ENCODE measurements at regions not wholly inside any gene's neighbourhood (a gene's known extent, or its start where the extent isn't known, plus 50 kb on each side); places are given as distances from the start of the nearest gene placed in this dataset.

DNA sequence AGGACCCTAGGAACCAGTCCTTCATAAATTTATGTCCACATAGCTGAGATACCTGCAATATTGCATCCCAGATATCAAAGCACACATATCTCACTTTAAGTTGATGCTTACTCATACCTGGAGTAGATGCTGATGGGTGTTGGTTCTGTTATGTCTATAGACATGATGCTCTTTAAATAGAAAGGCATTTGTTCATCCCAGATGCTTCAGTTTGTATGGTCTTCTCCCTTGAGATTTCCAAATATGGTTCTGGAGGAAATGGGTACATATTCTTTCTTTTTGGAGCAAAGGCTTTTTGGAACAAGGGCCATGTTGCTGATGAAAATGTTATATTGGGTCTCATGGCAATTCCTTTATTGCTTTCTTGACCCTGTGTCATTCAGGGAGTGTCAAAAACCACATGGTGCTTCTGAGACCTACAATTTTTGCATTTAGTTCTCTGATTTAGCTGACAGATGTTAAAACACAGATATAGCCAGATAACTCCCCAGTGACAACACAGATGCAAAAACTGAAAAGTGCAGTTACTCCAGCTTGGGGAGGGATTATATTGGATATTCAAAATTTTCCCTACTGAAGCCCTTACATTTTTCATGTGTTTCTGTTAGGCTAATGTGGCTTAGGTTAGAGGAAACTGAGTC is 211.4 kb downstream of the KCNRG start:
- H3K9ac ChIP-seq (ENCODE audit: extremely low read depth, insufficient read length, low read length) = no peak overlapping the region
- H3K27ac ChIP-seq (ENCODE audit: insufficient read length, low read depth, low read length) = no peak overlapping the region
- H2BK20ac ChIP-seq (ENCODE audit: low read depth, low read length, poor library complexity, severe bottlenecking) = no peak overlapping the region
- H2BK120ac ChIP-seq (ENCODE audit: low read depth, low read length, poor library complexity, severe bottlenecking) = no peak overlapping the region
- no peak overlapping the region for H3K56ac ChIP-seq (ENCODE audit: insufficient read length, low read depth, low read length)
- no peaks in the 10 kb centered on the region for H3K36me3 Mint-ChIP-seq (ENCODE audit: insufficient read depth in 1 of 3, low read depth in 3 of 3)
- no peaks in the 10 kb centered on the region for H4K20me1 ChIP-seq (ENCODE audit: control insufficient read depth, insufficient read depth, insufficient read length)
- no peak overlapping the region for H3K4me3 Mint-ChIP-seq
- H3K9me3 Mint-ChIP-seq = peaks cover 0 to 2% of the 10 kb centered on the region in 2 experiments; a peak in 1 of 5 replicates
- no peaks in the 10 kb centered on the region for H3K27me3 Mint-ChIP-seq (ENCODE audit: low read depth)
- H3K23me2 ChIP-seq (ENCODE audit: insufficient read length, low read depth, low read length, poor library complexity, severe bottlenecking) = no peaks in the 10 kb centered on the region
- H2BK15ac ChIP-seq (ENCODE audit: low read depth, low read length) = no peak overlapping the region
- H2BK12ac ChIP-seq (ENCODE audit: insufficient read length, low read depth, low read length) = no peak overlapping the region
- no peak overlapping the region for H2AK5ac ChIP-seq (ENCODE audit: insufficient read length, low read length)
- no peak for TF ChIP-seq CTCF (conservative IDR thresholded peaks at IDR 0.05)
- no peak overlapping the region for H3K14ac ChIP-seq (ENCODE audit: insufficient read depth, low read length)
- no peak overlapping the region for H3K18ac ChIP-seq (ENCODE audit: insufficient read length, low read depth, low read length)
- H3T11ph ChIP-seq (ENCODE audit: low read length) = no peak overlapping the region
- H3K4ac ChIP-seq (ENCODE audit: low read depth, low read length) = no peak overlapping the region
- H3K4me1 Mint-ChIP-seq = peaks cover 22 to 24% of the 10 kb centered on the region in 2 experiments
- no peak overlapping the region for H2BK5ac ChIP-seq (ENCODE audit: insufficient read length, low read length)
- no peak overlapping the region for H3K27ac Mint-ChIP-seq
- H3K9me3 ChIP-seq (ENCODE audit: control insufficient read depth, low read depth, low read length) = no peaks in the 10 kb centered on the region
- H4K5ac ChIP-seq (ENCODE audit: insufficient read length, low read depth, low read length) = no peak overlapping the region
- DNase-seq = no peak
- no peaks in the 10 kb centered on the region for H3K27me3 ChIP-seq (ENCODE audit: insufficient read depth, low read length)
- H4K91ac ChIP-seq (ENCODE audit: insufficient read length, low read depth, low read length) = no peak overlapping the region
- no peak overlapping the region for H4K8ac ChIP-seq (replicated peaks; ENCODE audit: insufficient read length, low read depth, low read length)
- peaks cover 3% of the 10 kb centered on the region; the same call in 1 of the 2 replicates for H3K4me1 ChIP-seq (ENCODE audit: insufficient read depth, low read length)
- H3K79me2 ChIP-seq (ENCODE audit: insufficient read depth, low read length) = no peaks in the 10 kb centered on the region
- no peak overlapping the region for H3K23ac ChIP-seq (ENCODE audit: insufficient read length, low read depth, low read length)
- H3K79me1 ChIP-seq (ENCODE audit: insufficient read depth, low read depth, low read length, poor library complexity, severe bottlenecking) = no peaks in the 10 kb centered on the region
- no peak overlapping the region for H2AFZ ChIP-seq (ENCODE audit: low read length)
- H3K4me2 ChIP-seq (ENCODE audit: insufficient read depth, insufficient read length, low read length) = no peak overlapping the region

Data from H9 (cell line).